ENCODE measurements at regions not wholly inside any gene's neighbourhood (a gene's known extent, or its start where the extent isn't known, plus 50 kb on each side); places are given as distances from the start of the nearest gene placed in this dataset.

DNA sequence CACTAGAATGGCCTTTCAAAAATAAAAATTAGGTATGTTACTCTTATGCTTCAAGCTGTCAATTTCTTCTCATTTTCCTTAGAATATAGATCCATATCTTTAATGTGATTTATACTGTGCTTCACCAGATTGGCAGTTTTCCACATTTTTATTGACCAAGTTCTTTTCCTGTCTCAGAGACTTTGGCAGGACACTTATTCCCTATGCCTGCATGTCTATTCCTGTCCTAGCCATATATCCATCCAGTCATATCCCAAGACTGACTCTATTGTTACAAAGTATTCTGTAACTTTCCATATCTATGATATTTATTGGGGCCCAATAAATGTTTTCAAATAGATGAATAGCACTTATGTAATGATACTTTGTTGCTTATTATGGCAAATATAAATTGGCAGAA is 450.7 kb downstream of the GASK1B start:
- Histone ChIP-seq H3K4me3 (no peak overlapping the region), H3K4me1 (no peaks in the 10 kb centered on the region), H3K27me3 (no peaks in the 10 kb centered on the region), H3K9me3 (no peaks in the 10 kb centered on the region), H3K36me3 (no peaks in the 10 kb centered on the region), H3K27ac (no peak overlapping the region)
- TF ChIP-seq POLR2AphosphoS5 (IDR thresholded peaks at IDR 0.05) (no peak), EP300 (IDR thresholded peaks at IDR 0.05) (no peak), POLR2A (IDR thresholded peaks at IDR 0.05) (no peak)
- TF ChIP-seq, protein P1, sequence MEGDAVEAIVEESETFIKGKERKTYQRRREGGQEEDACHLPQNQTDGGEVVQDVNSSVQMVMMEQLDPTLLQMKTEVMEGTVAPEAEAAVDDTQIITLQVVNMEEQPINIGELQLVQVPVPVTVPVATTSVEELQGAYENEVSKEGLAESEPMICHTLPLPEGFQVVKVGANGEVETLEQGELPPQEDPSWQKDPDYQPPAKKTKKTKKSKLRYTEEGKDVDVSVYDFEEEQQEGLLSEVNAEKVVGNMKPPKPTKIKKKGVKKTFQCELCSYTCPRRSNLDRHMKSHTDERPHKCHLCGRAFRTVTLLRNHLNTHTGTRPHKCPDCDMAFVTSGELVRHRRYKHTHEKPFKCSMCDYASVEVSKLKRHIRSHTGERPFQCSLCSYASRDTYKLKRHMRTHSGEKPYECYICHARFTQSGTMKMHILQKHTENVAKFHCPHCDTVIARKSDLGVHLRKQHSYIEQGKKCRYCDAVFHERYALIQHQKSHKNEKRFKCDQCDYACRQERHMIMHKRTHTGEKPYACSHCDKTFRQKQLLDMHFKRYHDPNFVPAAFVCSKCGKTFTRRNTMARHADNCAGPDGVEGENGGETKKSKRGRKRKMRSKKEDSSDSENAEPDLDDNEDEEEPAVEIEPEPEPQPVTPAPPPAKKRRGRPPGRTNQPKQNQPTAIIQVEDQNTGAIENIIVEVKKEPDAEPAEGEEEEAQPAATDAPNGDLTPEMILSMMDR (IDR thresholded peaks at IDR 0.05): no peak
- no peak for DNase-seq
- intact Hi-C loops (cut with DNase I): no loop called here

DNA sequence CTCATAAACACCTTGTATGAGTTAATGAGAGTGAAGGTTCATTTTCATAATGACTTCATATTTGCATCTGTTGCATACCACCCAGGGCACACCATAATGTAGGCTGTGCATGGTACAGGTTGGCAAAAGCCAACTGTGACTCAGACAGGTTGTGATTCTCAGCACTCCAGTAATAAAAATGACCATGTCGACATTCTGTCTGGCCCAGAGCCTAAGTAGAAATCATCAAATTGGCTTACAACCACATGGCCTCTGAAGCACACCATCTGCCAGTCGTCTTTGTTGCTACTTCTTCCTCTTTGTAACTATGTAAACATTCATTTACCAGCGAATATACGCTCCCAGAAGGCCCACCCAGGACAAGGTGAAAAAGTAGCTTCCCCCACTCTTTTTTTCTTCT is 459.5 kb downstream of the GASK1B start:
- TF ChIP-seq, protein P1 (IDR thresholded peaks at IDR 0.05): no peak
- no peak for TF ChIP-seq EP300 (IDR thresholded peaks at IDR 0.05)
- no peak for TF ChIP-seq POLR2A (IDR thresholded peaks at IDR 0.05)
- TF ChIP-seq POLR2AphosphoS5 (IDR thresholded peaks at IDR 0.05): no peak
- H3K27me3 ChIP-seq: no peaks in the 10 kb centered on the region
- 8 to 24% methylated on average over 4 of the region's 4 CpGs for WGBS, 2 donors
- H3K27ac ChIP-seq: no peak overlapping the region
- intact Hi-C loops (cut with DNase I): no loop called here
- no peaks in the 10 kb centered on the region for H3K4me1 ChIP-seq
- no peak for DNase-seq
- no peak overlapping the region for H3K4me3 ChIP-seq
- H3K9me3 ChIP-seq: no peaks in the 10 kb centered on the region
- no peaks in the 10 kb centered on the region for H3K36me3 ChIP-seq

DNA sequence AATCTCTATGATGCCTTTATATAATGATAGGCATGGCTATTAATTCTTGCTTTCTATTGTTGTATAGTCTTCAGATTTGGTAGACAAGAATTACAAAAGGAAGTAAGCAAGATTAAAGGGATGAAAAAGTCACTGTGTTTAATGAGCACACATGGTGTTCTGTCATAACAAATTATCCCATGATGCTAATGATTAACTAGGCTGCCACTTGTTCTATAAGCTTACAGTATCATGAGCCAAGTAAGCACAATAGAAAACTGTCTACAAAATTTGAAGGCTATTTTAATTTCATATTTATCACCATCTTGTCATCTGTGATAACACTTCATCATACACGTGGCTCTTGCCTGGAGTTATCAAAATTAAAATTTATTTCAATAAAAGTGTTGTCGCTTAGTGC is 466.7 kb downstream of the GASK1B start:
- intact Hi-C loops (cut with DNase I): no loop called here
- no peaks in the 10 kb centered on the region for H3K36me3 ChIP-seq
- TF ChIP-seq EP300 (IDR thresholded peaks at IDR 0.05): no peak
- TF ChIP-seq, protein P1 (IDR thresholded peaks at IDR 0.05): no peak
- no peak for TF ChIP-seq POLR2AphosphoS5 (IDR thresholded peaks at IDR 0.05)
- TF ChIP-seq POLR2A (IDR thresholded peaks at IDR 0.05): no peak
- no peaks in the 10 kb centered on the region for H3K27me3 ChIP-seq
- H3K27ac ChIP-seq: no peak overlapping the region
- H3K4me1 ChIP-seq: peaks cover 0 to 5% (median 5%) of the 10 kb centered on the region in 4 donors
- peaks cover 0 to 2% (median 0%) of the 10 kb centered on the region in 4 donors for H3K9me3 ChIP-seq
- DNase-seq: no peak
- WGBS, 2 donors: 35 to 55% methylated on average over 2 of the region's 2 CpGs
- no peak overlapping the region for H3K4me3 ChIP-seq

DNA sequence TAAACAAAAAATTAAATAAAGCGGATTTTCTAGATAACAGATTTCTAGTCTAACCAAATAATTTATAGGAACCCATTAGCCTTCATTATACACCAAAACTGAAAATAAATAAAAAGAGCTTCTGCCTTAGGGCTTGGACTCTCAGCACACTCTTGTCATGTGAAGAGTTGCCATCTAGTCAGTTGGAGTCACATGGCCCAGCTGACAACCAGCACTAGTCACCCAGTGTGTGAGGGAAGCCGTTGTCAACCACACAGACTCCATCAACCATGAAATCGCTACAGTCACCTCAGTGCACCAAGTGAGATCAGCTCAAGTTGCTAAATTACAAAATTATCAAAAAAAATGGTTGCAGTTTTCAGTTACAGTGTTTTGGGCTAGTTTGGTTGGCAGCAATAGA is 470.0 kb downstream of the GASK1B start:
- no peak overlapping the region for H3K27ac ChIP-seq
- intact Hi-C loops (cut with DNase I): no loop called here

DNA sequence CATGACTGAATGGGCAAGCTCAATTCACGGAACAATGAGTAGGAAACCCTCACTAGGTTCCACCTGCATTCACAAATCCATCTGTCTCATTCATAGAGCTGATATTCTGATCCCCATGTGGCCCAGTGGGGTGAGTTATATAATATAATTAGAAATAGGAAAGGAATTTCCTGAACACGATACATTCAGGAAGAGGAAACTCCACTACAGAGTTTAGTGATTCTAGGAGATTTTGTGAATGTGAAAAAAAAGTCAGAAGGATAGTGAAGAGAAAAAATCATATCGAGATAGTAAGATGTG is 471.2 kb downstream of the GASK1B start:
- Histone ChIP-seq H3K36me3 (no peaks in the 10 kb centered on the region), H3K9me3 (no peaks in the 10 kb centered on the region), H3K4me1 (peaks cover 0 to 10% (median 7%) of the 10 kb centered on the region in 4 donors), H3K27me3 (no peaks in the 10 kb centered on the region), H3K27ac (no peak overlapping the region), H3K4me3 (no peak overlapping the region)
- 64 to 68% methylated on average over 3 of the region's 3 CpGs for WGBS, 2 donors
- intact Hi-C loops (cut with DNase I): no loop called here
- DNase-seq: no peak
- TF ChIP-seq, protein P1 (IDR thresholded peaks at IDR 0.05): no peak
- TF ChIP-seq POLR2A (IDR thresholded peaks at IDR 0.05): no peak
- TF ChIP-seq EP300 (IDR thresholded peaks at IDR 0.05): no peak
- TF ChIP-seq POLR2AphosphoS5 (IDR thresholded peaks at IDR 0.05): no peak

More for the DNA sequence above, 470.0 kb downstream of the GASK1B start:
- no peaks in the 10 kb centered on the region for H3K36me3 ChIP-seq
- TF ChIP-seq POLR2A (IDR thresholded peaks at IDR 0.05) (no peak), EP300 (IDR thresholded peaks at IDR 0.05) (no peak), POLR2AphosphoS5 (IDR thresholded peaks at IDR 0.05) (no peak)
- TF ChIP-seq, protein P1 (IDR thresholded peaks at IDR 0.05): no peak
- H3K4me3 ChIP-seq: no peak overlapping the region
- WGBS, 2 donors: 87 to 90% methylated on average over 3 of the region's 3 CpGs
- H3K9me3 ChIP-seq: peaks cover 0 to 2% (median 0%) of the 10 kb centered on the region in 4 donors
- H3K27me3 ChIP-seq: no peaks in the 10 kb centered on the region
- no peak for DNase-seq
- peaks cover 0 to 10% (median 7%) of the 10 kb centered on the region in 4 donors for H3K4me1 ChIP-seq

Measured in sigmoid colon (tissue), 6 donors.